CD14-positive monocyte (primary cell): ENCODE measurements at regions not wholly inside any gene's neighbourhood (a gene's known extent, or its start where the extent isn't known, plus 50 kb on each side); places are given as distances from the start of the nearest gene placed in this dataset.

Experiments
- DNase-seq, 3 donors: peaks; one replicate each; pipeline ENCODE4 v3.0.0-alpha.2; 2011 to 2022
- H2AFZ ChIP-seq: 2 replicates; pipeline ENCODE4 v1.6.0; 2012; ENCODE audit warnings: mild to moderate bottlenecking, low read depth, low read length, inconsistent platforms; ENCODE audit not compliant: insufficient read depth, poor library complexity, severe bottlenecking
- H3K27ac ChIP-seq, 2 donors: 1 replicate in 1 of 2; 2 replicates in 1 of 2; pipeline ENCODE4 v1.5.1; 2012 to 2013; ENCODE audit warnings: low read length in 2 of 2, control low read depth in 1 of 2, inconsistent platforms in 1 of 2, low read depth in 1 of 2, mild to moderate bottlenecking in 1 of 2
- H3K27me3 ChIP-seq, 2 donors: one replicate each; pipeline versions ENCODE4 v1.6.0 to v1.6.1; 2011 to 2013; ENCODE audit warnings: low read length in 2 of 2; ENCODE audit not compliant: control insufficient read depth in 2 of 2, insufficient read depth in 2 of 2
- H3K36me3 ChIP-seq, 2 donors: replicated peaks in 1 of 2; 1 replicate in 1 of 2; 2 replicates in 1 of 2; pipeline versions ENCODE4 v1.5.1 to v1.6.1; 2012 to 2013; ENCODE audit warnings: low read length in 2 of 2, control low read depth in 1 of 2, inconsistent platforms in 1 of 2, mild to moderate bottlenecking in 1 of 2; ENCODE audit not compliant: insufficient read depth in 2 of 2, control insufficient read depth in 1 of 2
- H3K4me1 ChIP-seq, 2 donors: 1 replicate in 1 of 2; 2 replicates in 1 of 2; pipeline versions ENCODE4 v1.5.1 to v1.6.1; 2012 to 2013; ENCODE audit warnings: low read length in 2 of 2, control low read depth in 1 of 2, inconsistent platforms in 1 of 2, mild to moderate bottlenecking in 1 of 2, moderate library complexity in 1 of 2; ENCODE audit not compliant: insufficient read depth in 2 of 2, control insufficient read depth in 1 of 2
- H3K4me2 ChIP-seq: replicated peaks from 2 replicates; pipeline ENCODE3; 2012; ENCODE audit warnings: low read length, moderate library complexity, mild to moderate bottlenecking; ENCODE audit not compliant: poor library complexity, severe bottlenecking; ENCODE audit errors: extremely low read depth
- H3K4me3 ChIP-seq, 3 experiments: fragments of 200-600 bp in 1 of 3; sonication (generic) in 1 of 3; replicated peaks in 1 of 3; 1 replicate in 2 of 3; 2 replicates in 1 of 3; pipeline ENCODE4 v1.5.1; 2011 to 2013; ENCODE audit warnings: low read length in 3 of 3, mild to moderate bottlenecking in 3 of 3, control low read depth in 2 of 3, low read depth in 2 of 3, inconsistent platforms in 1 of 3, moderate library complexity in 1 of 3
- H3K79me2 ChIP-seq: 2 replicates; pipeline ENCODE4 v1.6.0; 2012; ENCODE audit warnings: mild to moderate bottlenecking, control low read depth, inconsistent platforms, low read length, moderate library complexity; ENCODE audit not compliant: insufficient read depth
- H3K9ac ChIP-seq: 2 replicates; pipeline ENCODE4 v1.6.0; 2017; ENCODE audit warnings: low read length, mild to moderate bottlenecking; ENCODE audit not compliant: insufficient read depth, poor library complexity, severe bottlenecking
- H3K9me3 ChIP-seq, 2 donors: replicated peaks in 1 of 2; 1 replicate in 1 of 2; 2 replicates in 1 of 2; pipeline versions ENCODE4 v1.5.1 to v1.6.1; 2012 to 2013; ENCODE audit warnings: low read length in 2 of 2, control low read depth in 1 of 2; ENCODE audit not compliant: control insufficient read depth in 1 of 2, insufficient read depth in 1 of 2
- H4K20me1 ChIP-seq: 2 replicates; pipeline ENCODE4 v1.6.0; 2012; ENCODE audit warnings: mild to moderate bottlenecking, low read length, control low read depth, moderate library complexity; ENCODE audit not compliant: insufficient read depth
- H3K27ac Mint-ChIP-seq, 7 donors: one replicate each; pipeline ENCODE4 v1.8.0; 2020; ENCODE audit warnings: mild to moderate bottlenecking in 7 of 7, mixed read lengths in 7 of 7, moderate library complexity in 6 of 7, inconsistent platforms in 2 of 7
- H3K27me3 Mint-ChIP-seq, 3 donors: one replicate each; pipeline ENCODE4 v1.8.0; 2021 to 2022; ENCODE audit warnings: low read depth in 3 of 3, mild to moderate bottlenecking in 3 of 3, mixed read lengths in 3 of 3, moderate library complexity in 3 of 3, inconsistent platforms in 1 of 3
- H3K36me3 Mint-ChIP-seq, 2 donors: one replicate each; pipeline ENCODE4 v1.8.0; 2020; ENCODE audit warnings: mixed read lengths in 2 of 2, inconsistent platforms in 1 of 2, mild to moderate bottlenecking in 1 of 2
- H3K4me1 Mint-ChIP-seq: one replicate; pipeline ENCODE4 v1.8.0; 2020; ENCODE audit warnings: mild to moderate bottlenecking, mixed read lengths
- H3K4me3 Mint-ChIP-seq, 2 donors: one replicate each; pipeline ENCODE4 v1.8.0; 2020; ENCODE audit warnings: mild to moderate bottlenecking in 2 of 2, mixed read lengths in 2 of 2, moderate library complexity in 1 of 2
- H3K9me3 Mint-ChIP-seq, 7 donors: one replicate each; pipeline ENCODE4 v1.8.0; 2020 to 2022; ENCODE audit warnings: mixed read lengths in 7 of 7, mild to moderate bottlenecking in 6 of 7, moderate library complexity in 6 of 7, inconsistent platforms in 2 of 7
- WGBS: methylation state at CpG from one replicate; pipeline ENCODE4 v1.1.5; 2013; ENCODE audit warnings: missing lambda C conversion rate; ENCODE audit not compliant: insufficient coverage; 5-methylcytosine and 5-hydroxymethylcytosine counted together
- intact Hi-C, 2 donors: fragments of 100-400 bp; cut with micrococcal nuclease; formaldehyde crosslinking; loops; one replicate each; pipeline versions ENCODE4 v1.15.0 to v1.15.1; 2023
- TF ChIP-seq, protein P1 (sequence below): fragments of 200-600 bp; IDR thresholded peaks from one replicate; pipeline ENCODE4 v1.8.0; 2022; ENCODE audit warnings: antibody characterized with exemption, mild to moderate bottlenecking

- Histone ChIP-seq H2AFZ (no peak overlapping the region), H3K79me2 (no peaks in the 10 kb centered on the region), H3K4me1 (no peaks in the 10 kb centered on the region), H3K36me3 (no peaks in the 10 kb centered on the region), H3K4me2 (no peak overlapping the region), H3K9ac (no peak overlapping the region), H3K4me3 (no peak overlapping the region), H3K27ac (no peak overlapping the region), H3K9me3 (no peaks in the 10 kb centered on the region), H3K27me3 (no peaks in the 10 kb centered on the region), H4K20me1 (no peaks in the 10 kb centered on the region)
- DNase-seq: no peak
- intact Hi-C loops: no loop called here
- Mint-ChIP-seq H3K27ac (no peak overlapping the region), H3K4me1 (peaks cover 2% of the 10 kb centered on the region), H3K9me3 (peaks cover 0 to 1% (median 0%) of the 10 kb centered on the region in 7 donors), H3K27me3 (peaks cover 0 to 4% (median 1%) of the 10 kb centered on the region in 3 donors), H3K4me3 (no peak overlapping the region), H3K36me3 (no peaks in the 10 kb centered on the region)
- no CpG with 5 or more reads among the region's 2 CpGs for WGBS
- TF ChIP-seq, protein P1, sequence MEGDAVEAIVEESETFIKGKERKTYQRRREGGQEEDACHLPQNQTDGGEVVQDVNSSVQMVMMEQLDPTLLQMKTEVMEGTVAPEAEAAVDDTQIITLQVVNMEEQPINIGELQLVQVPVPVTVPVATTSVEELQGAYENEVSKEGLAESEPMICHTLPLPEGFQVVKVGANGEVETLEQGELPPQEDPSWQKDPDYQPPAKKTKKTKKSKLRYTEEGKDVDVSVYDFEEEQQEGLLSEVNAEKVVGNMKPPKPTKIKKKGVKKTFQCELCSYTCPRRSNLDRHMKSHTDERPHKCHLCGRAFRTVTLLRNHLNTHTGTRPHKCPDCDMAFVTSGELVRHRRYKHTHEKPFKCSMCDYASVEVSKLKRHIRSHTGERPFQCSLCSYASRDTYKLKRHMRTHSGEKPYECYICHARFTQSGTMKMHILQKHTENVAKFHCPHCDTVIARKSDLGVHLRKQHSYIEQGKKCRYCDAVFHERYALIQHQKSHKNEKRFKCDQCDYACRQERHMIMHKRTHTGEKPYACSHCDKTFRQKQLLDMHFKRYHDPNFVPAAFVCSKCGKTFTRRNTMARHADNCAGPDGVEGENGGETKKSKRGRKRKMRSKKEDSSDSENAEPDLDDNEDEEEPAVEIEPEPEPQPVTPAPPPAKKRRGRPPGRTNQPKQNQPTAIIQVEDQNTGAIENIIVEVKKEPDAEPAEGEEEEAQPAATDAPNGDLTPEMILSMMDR: no peak
Measured at GRCh38 chr10:89973326-89973725, 271.9 kb downstream of the KIF20B start.

DNA sequence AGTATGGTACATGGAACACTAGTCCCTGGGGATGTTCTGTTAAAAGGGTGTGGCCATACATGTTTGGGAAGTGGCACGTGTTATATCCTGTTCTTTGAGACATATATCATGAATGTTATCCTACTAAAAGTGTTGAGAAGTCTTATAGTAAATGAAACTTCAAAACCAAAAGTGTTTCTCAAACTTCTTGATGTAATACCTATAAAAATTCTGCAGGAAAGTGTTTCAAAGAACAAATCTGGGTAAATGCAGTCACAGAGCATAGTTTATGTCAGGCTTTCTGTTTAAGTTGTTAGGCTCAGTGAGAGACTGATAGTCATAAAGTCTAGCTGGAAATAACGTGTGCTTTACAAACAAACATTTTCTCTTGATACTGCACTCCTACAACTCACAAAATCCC, 273.7 kb downstream of the KIF20B start:
- Histone ChIP-seq H3K27ac (no peak overlapping the region), H3K79me2 (no peaks in the 10 kb centered on the region), H3K9me3 (peaks cover 0 to 3% of the 10 kb centered on the region in 2 donors), H3K4me1 (no peaks in the 10 kb centered on the region), H2AFZ (no peak overlapping the region), H3K9ac (no peak overlapping the region), H3K4me2 (no peak overlapping the region), H3K27me3 (no peaks in the 10 kb centered on the region), H3K36me3 (no peaks in the 10 kb centered on the region), H3K4me3 (no peak overlapping the region), H4K20me1 (no peaks in the 10 kb centered on the region)
- no CpG with 5 or more reads among the region's 2 CpGs for WGBS
- H3K36me3 Mint-ChIP-seq: no peaks in the 10 kb centered on the region
- TF ChIP-seq, protein P1: no peak
- peaks cover 0 to 4% (median 0%) of the 10 kb centered on the region in 3 donors for H3K27me3 Mint-ChIP-seq
- no peak for DNase-seq
- H3K4me1 Mint-ChIP-seq: peaks cover 2% of the 10 kb centered on the region
- no peak overlapping the region for H3K27ac Mint-ChIP-seq
- intact Hi-C loops: no loop called here
- peaks cover 0 to 8% (median 3%) of the 10 kb centered on the region in 7 donors for H3K9me3 Mint-ChIP-seq
- no peak overlapping the region for H3K4me3 Mint-ChIP-seq
